ENCODE measurements at regions not wholly inside any gene's neighbourhood (a gene's known extent, or its start where the extent isn't known, plus 50 kb on each side); places are given as distances from the start of the nearest gene placed in this dataset.
A peak's percentile ranks its signal among the peaks of the same experiment; 100 is the strongest.

GRCh38 chr2:239587311-239587731, 186.5 kb upstream of the HDAC4 start:
- Mint-ChIP-seq H3K27me3 (ENCODE audit: insufficient read depth) (no peaks in the 10 kb centered on the region), H3K4me3 (no peak overlapping the region), H3K4me1 (ENCODE audit: low read depth) (no peaks in the 10 kb centered on the region), H3K36me3 (ENCODE audit: low read depth) (no peaks in the 10 kb centered on the region), H3K9me3 (peaks cover 9% of the 10 kb centered on the region), H3K27ac (no peak overlapping the region)
- DNase-seq (ENCODE audit: low spot score), result no peak
- intact Hi-C loops (cut with micrococcal nuclease), result no loop called here

GRCh38 chr2:239586651-239587310, 186.0 kb upstream of the HDAC4 start:
- intact Hi-C loops (cut with micrococcal nuclease), result no loop called here
- H3K9me3 Mint-ChIP-seq, result peaks cover 4% of the 10 kb centered on the region
- H3K36me3 Mint-ChIP-seq (ENCODE audit: low read depth), result no peaks in the 10 kb centered on the region
- no peak overlapping the region for H3K27ac Mint-ChIP-seq
- no peaks in the 10 kb centered on the region for H3K27me3 Mint-ChIP-seq (ENCODE audit: insufficient read depth)
- no peak for DNase-seq (ENCODE audit: low spot score)
- no peaks in the 10 kb centered on the region for H3K4me1 Mint-ChIP-seq (ENCODE audit: low read depth)
- no peak overlapping the region for H3K4me3 Mint-ChIP-seq

GRCh38 chr2:239585422-239585821, 184.6 kb upstream of the HDAC4 start:
- no peak overlapping the region for H3K4me3 Mint-ChIP-seq
- intact Hi-C loops (cut with micrococcal nuclease), result no loop called here
- H3K27ac Mint-ChIP-seq, result no peak overlapping the region
- H3K4me1 Mint-ChIP-seq (ENCODE audit: low read depth), result no peaks in the 10 kb centered on the region
- no peaks in the 10 kb centered on the region for H3K36me3 Mint-ChIP-seq (ENCODE audit: low read depth)
- no peaks in the 10 kb centered on the region for H3K9me3 Mint-ChIP-seq
- no peaks in the 10 kb centered on the region for H3K27me3 Mint-ChIP-seq (ENCODE audit: insufficient read depth)
- DNase-seq (ENCODE audit: low spot score), result no peak

- Mint-ChIP-seq H3K9me3 (no peaks in the 10 kb centered on the region), H3K4me1 (ENCODE audit: low read depth) (no peaks in the 10 kb centered on the region), H3K4me3 (no peak overlapping the region), H3K27ac (no peak overlapping the region), H3K36me3 (ENCODE audit: low read depth) (no peaks in the 10 kb centered on the region), H3K27me3 (ENCODE audit: insufficient read depth) (peaks cover 2% of the 10 kb centered on the region)
- DNase-seq (ENCODE audit: low spot score), result no peak
- intact Hi-C loops (cut with micrococcal nuclease), result no loop called here
Observed at GRCh38 chr2:239584986-239585385, 184.2 kb upstream of the HDAC4 start.

GRCh38 chr2:239583879-239584859, 183.3 kb upstream of the HDAC4 start:
- Mint-ChIP-seq H3K36me3 (ENCODE audit: low read depth) (no peaks in the 10 kb centered on the region), H3K27ac (no peak overlapping the region), H3K27me3 (ENCODE audit: insufficient read depth) (peaks cover 2% of the 10 kb centered on the region), H3K9me3 (no peaks in the 10 kb centered on the region), H3K4me3 (no peak overlapping the region), H3K4me1 (ENCODE audit: low read depth) (no peaks in the 10 kb centered on the region)
- intact Hi-C loops (cut with micrococcal nuclease), result no loop called here
- DNase-seq (ENCODE audit: low spot score), result no peak

GRCh38 chr2:239583171-239583878, 182.5 kb upstream of the HDAC4 start:
- DNase-seq (ENCODE audit: low spot score), result no peak
- Mint-ChIP-seq H3K4me1 (ENCODE audit: low read depth) (no peaks in the 10 kb centered on the region), H3K4me3 (no peak overlapping the region), H3K9me3 (no peaks in the 10 kb centered on the region), H3K36me3 (ENCODE audit: low read depth) (no peaks in the 10 kb centered on the region), H3K27me3 (ENCODE audit: insufficient read depth) (peaks cover 2% of the 10 kb centered on the region), H3K27ac (no peak overlapping the region)
- intact Hi-C loops (cut with micrococcal nuclease), result no loop called here

- H3K27ac Mint-ChIP-seq, result no peak overlapping the region
- no peaks in the 10 kb centered on the region for H3K4me1 Mint-ChIP-seq (ENCODE audit: low read depth)
- H3K4me3 Mint-ChIP-seq, result no peak overlapping the region
- H3K27me3 Mint-ChIP-seq (ENCODE audit: insufficient read depth), result peaks cover 2% of the 10 kb centered on the region
- no peaks in the 10 kb centered on the region for H3K9me3 Mint-ChIP-seq
- no peaks in the 10 kb centered on the region for H3K36me3 Mint-ChIP-seq (ENCODE audit: low read depth)
- intact Hi-C loops (cut with micrococcal nuclease), result no loop called here
- no peak for DNase-seq (ENCODE audit: low spot score)
Observed at GRCh38 chr2:239582476-239582875, 181.7 kb upstream of the HDAC4 start.

GRCh38 chr2:239581352-239581901, 180.6 kb upstream of the HDAC4 start:
- peaks cover 2% of the 10 kb centered on the region for H3K27me3 Mint-ChIP-seq (ENCODE audit: insufficient read depth)
- no peaks in the 10 kb centered on the region for H3K36me3 Mint-ChIP-seq (ENCODE audit: low read depth)
- DNase-seq (ENCODE audit: low spot score), result no peak
- no peaks in the 10 kb centered on the region for H3K4me1 Mint-ChIP-seq (ENCODE audit: low read depth)
- H3K27ac Mint-ChIP-seq, result no peak overlapping the region
- intact Hi-C loops (cut with micrococcal nuclease), result no loop called here
- no peak overlapping the region for H3K4me3 Mint-ChIP-seq
- H3K9me3 Mint-ChIP-seq, result no peaks in the 10 kb centered on the region

GRCh38 chr2:239580199-239580527, 179.3 kb upstream of the HDAC4 start:
- intact Hi-C loops (cut with micrococcal nuclease), result no loop called here
- peaks cover 2% of the 10 kb centered on the region for H3K27me3 Mint-ChIP-seq (ENCODE audit: insufficient read depth)
- peak overlapping the region; percentile 62 for H3K27ac Mint-ChIP-seq
- no peak for DNase-seq (ENCODE audit: low spot score)
- H3K36me3 Mint-ChIP-seq (ENCODE audit: low read depth), result no peaks in the 10 kb centered on the region
- no peaks in the 10 kb centered on the region for H3K4me1 Mint-ChIP-seq (ENCODE audit: low read depth)
- H3K4me3 Mint-ChIP-seq, result no peak overlapping the region
- no peaks in the 10 kb centered on the region for H3K9me3 Mint-ChIP-seq

GRCh38 chr2:239579524-239580198, 178.8 kb upstream of the HDAC4 start:
- peaks cover 2% of the 10 kb centered on the region for H3K27me3 Mint-ChIP-seq (ENCODE audit: insufficient read depth)
- no peaks in the 10 kb centered on the region for H3K9me3 Mint-ChIP-seq
- intact Hi-C loops (cut with micrococcal nuclease), result no loop called here
- no peak overlapping the region for H3K4me3 Mint-ChIP-seq
- no peak overlapping the region for H3K27ac Mint-ChIP-seq
- H3K36me3 Mint-ChIP-seq (ENCODE audit: low read depth), result no peaks in the 10 kb centered on the region
- DNase-seq (ENCODE audit: low spot score), result no peak
- H3K4me1 Mint-ChIP-seq (ENCODE audit: low read depth), result no peaks in the 10 kb centered on the region

- H3K9me3 Mint-ChIP-seq, result no peaks in the 10 kb centered on the region
- H3K4me3 Mint-ChIP-seq, result no peak overlapping the region
- H3K27ac Mint-ChIP-seq, result no peak overlapping the region
- peaks cover 2% of the 10 kb centered on the region for H3K27me3 Mint-ChIP-seq (ENCODE audit: insufficient read depth)
- no peaks in the 10 kb centered on the region for H3K4me1 Mint-ChIP-seq (ENCODE audit: low read depth)
- no peak for DNase-seq (ENCODE audit: low spot score)
- H3K36me3 Mint-ChIP-seq (ENCODE audit: low read depth), result no peaks in the 10 kb centered on the region
- intact Hi-C loops (cut with micrococcal nuclease), result no loop called here
Observed at GRCh38 chr2:239579081-239579480, 178.3 kb upstream of the HDAC4 start.

GRCh38 chr2:239578381-239578780, 177.6 kb upstream of the HDAC4 start:
- DNase-seq (ENCODE audit: low spot score), result no peak
- H3K36me3 Mint-ChIP-seq (ENCODE audit: low read depth), result no peaks in the 10 kb centered on the region
- H3K27me3 Mint-ChIP-seq (ENCODE audit: insufficient read depth), result peaks cover 2% of the 10 kb centered on the region
- no peaks in the 10 kb centered on the region for H3K4me1 Mint-ChIP-seq (ENCODE audit: low read depth)
- no peaks in the 10 kb centered on the region for H3K9me3 Mint-ChIP-seq
- intact Hi-C loops (cut with micrococcal nuclease), result no loop called here
- no peak overlapping the region for H3K27ac Mint-ChIP-seq
- H3K4me3 Mint-ChIP-seq, result no peak overlapping the region

Data from activated T-helper 1 cell treated with anti-CD3 and anti-CD28 coated beads, Interleukin-12 subunit alpha, Interleukin-12 subunit beta, Interleukin-2, Interleukin-4 antibody, amounts not matched to agents 30 ng/mL and 10 ng/mL and 1 ng/mL, durations not matched to agents 14 hours and 24 hours and 36 hours (primary cell).